ENCODE measurements at regions not wholly inside any gene's neighbourhood (a gene's known extent, or its start where the extent isn't known, plus 50 kb on each side); places are given as distances from the start of the nearest gene placed in this dataset.

GRCh38 chr12:66061557-66062289, 68.8 kb downstream of the LLPH start:
- Histone ChIP-seq H3K27me3 (peaks cover 8% of the 10 kb centered on the region), H3K4me3 (no peak overlapping the region), H3K27ac (no peak overlapping the region), H3K36me3 (no peaks in the 10 kb centered on the region), H3K4me1 (no peaks in the 10 kb centered on the region), H3K9me3 (no peaks in the 10 kb centered on the region)
- ATAC-seq = no peak
- TF ChIP-seq EP300 (IDR thresholded peaks at IDR 0.05) = no peak
- 55 to 60% methylated on average over 9 of the region's 10 CpGs for WGBS, 2 donors (ENCODE audit: low coverage in 1 of 2)

GRCh38 chr12:66061076-66061475, 69.5 kb downstream of the LLPH start:
- Histone ChIP-seq H3K36me3 (no peaks in the 10 kb centered on the region), H3K27me3 (peaks cover 8% of the 10 kb centered on the region), H3K27ac (no peak overlapping the region), H3K4me1 (no peaks in the 10 kb centered on the region), H3K4me3 (no peak overlapping the region), H3K9me3 (no peaks in the 10 kb centered on the region)
- 71 to 80% methylated on average over 1 to 2 of the region's 3 CpGs for WGBS, 2 donors (ENCODE audit: low coverage in 1 of 2)
- no peak for ATAC-seq
- TF ChIP-seq CTCF (IDR thresholded peaks at IDR 0.05) (no peak), POLR2A (IDR thresholded peaks at IDR 0.05) (no peak), EP300 (IDR thresholded peaks at IDR 0.05) (no peak), POLR2AphosphoS5 (IDR thresholded peaks at IDR 0.05) (no peak)

GRCh38 chr12:66060163-66060907, 70.2 kb downstream of the LLPH start:
- Histone ChIP-seq H3K27me3 (peaks cover 8% of the 10 kb centered on the region), H3K36me3 (no peaks in the 10 kb centered on the region), H3K4me3 (no peak overlapping the region), H3K9me3 (no peaks in the 10 kb centered on the region), H3K27ac (no peak overlapping the region), H3K4me1 (no peaks in the 10 kb centered on the region)
- WGBS, 2 donors (ENCODE audit: low coverage in 1 of 2) = 58 to 59% methylated on average over 2 of the region's 2 CpGs
- no peak for ATAC-seq
- no peak for TF ChIP-seq POLR2A (IDR thresholded peaks at IDR 0.05)
- no peak for TF ChIP-seq EP300 (IDR thresholded peaks at IDR 0.05)
- no peak for TF ChIP-seq POLR2AphosphoS5 (IDR thresholded peaks at IDR 0.05)
- no peak for TF ChIP-seq CTCF (IDR thresholded peaks at IDR 0.05)

GRCh38 chr12:66059666-66060065, 70.9 kb downstream of the LLPH start:
- H3K27me3 ChIP-seq = peaks cover 8% of the 10 kb centered on the region
- H3K27ac ChIP-seq = no peak overlapping the region
- H3K9me3 ChIP-seq = no peaks in the 10 kb centered on the region
- H3K4me3 ChIP-seq = no peak overlapping the region
- H3K4me1 ChIP-seq = no peaks in the 10 kb centered on the region
- TF ChIP-seq EP300 (IDR thresholded peaks at IDR 0.05) (no peak), POLR2AphosphoS5 (IDR thresholded peaks at IDR 0.05) (no peak), CTCF (IDR thresholded peaks at IDR 0.05) (no peak), POLR2A (IDR thresholded peaks at IDR 0.05) (no peak)
- 43 to 64% methylated on average over 3 to 5 of the region's 5 CpGs for WGBS, 2 donors (ENCODE audit: low coverage in 1 of 2)
- H3K36me3 ChIP-seq = no peaks in the 10 kb centered on the region
- ATAC-seq = no peak

- Histone ChIP-seq H3K9me3 (no peaks in the 10 kb centered on the region), H3K27ac (no peak overlapping the region), H3K36me3 (no peaks in the 10 kb centered on the region), H3K4me1 (no peaks in the 10 kb centered on the region), H3K27me3 (peaks cover 8% of the 10 kb centered on the region), H3K4me3 (no peak overlapping the region)
- no peak for TF ChIP-seq POLR2AphosphoS5 (IDR thresholded peaks at IDR 0.05)
- no peak for TF ChIP-seq POLR2A (IDR thresholded peaks at IDR 0.05)
- no peak for TF ChIP-seq CTCF (IDR thresholded peaks at IDR 0.05)
- TF ChIP-seq EP300 (IDR thresholded peaks at IDR 0.05) = no peak
- whole genome bisulfite sequencing, 2 donors (ENCODE audit: low coverage in 1 of 2) = no CpG with 5 or more reads among the region's 3 CpGs
- ATAC-seq = no peak
Observed at GRCh38 chr12:66058554-66058953, 72.0 kb downstream of the LLPH start.
